Mesendoderm (in vitro differentiated cells): ENCODE measurements at regions not wholly inside any gene's neighbourhood (a gene's known extent, or its start where the extent isn't known, plus 50 kb on each side); places are given as distances from the start of the nearest gene placed in this dataset.

Source experiments
- DNase-seq: peaks from one replicate; pipeline ENCODE4 v3.0.0; 2013
- H2AK5ac ChIP-seq: 2 replicates; pipeline ENCODE4 v1.6.1; 2013; ENCODE audit warnings: low read length, inconsistent platforms
- H2BK120ac ChIP-seq: 2 replicates; pipeline ENCODE4 v1.6.1; 2013; ENCODE audit warnings: low read depth, mild to moderate bottlenecking, low read length, moderate library complexity, mixed read lengths
- H2BK15ac ChIP-seq: replicated peaks from 2 replicates; pipeline ENCODE4 v1.6.1; 2013; ENCODE audit warnings: low read depth, mild to moderate bottlenecking, moderate library complexity
- H2BK5ac ChIP-seq: 2 replicates; pipeline ENCODE4 v1.6.1; 2013; ENCODE audit warnings: low read length, inconsistent platforms
- H3K18ac ChIP-seq: 2 replicates; pipeline ENCODE4 v1.6.1; 2013; ENCODE audit warnings: mild to moderate bottlenecking, low read length, mixed read lengths
- H3K23ac ChIP-seq: one replicate; pipeline ENCODE4 v1.6.1; 2013; ENCODE audit warnings: low read length
- H3K27ac ChIP-seq: 2 replicates; pipeline ENCODE4 v1.5.1; 2013; ENCODE audit warnings: low read depth, mild to moderate bottlenecking, inconsistent platforms, low read length, moderate library complexity
- H3K27me3 ChIP-seq: 2 replicates; pipeline ENCODE4 v1.6.1; 2013; ENCODE audit warnings: low read length, control low read depth, mild to moderate bottlenecking, inconsistent platforms; ENCODE audit not compliant: insufficient read depth, poor library complexity
- H3K36me3 ChIP-seq: 2 replicates; pipeline ENCODE4 v1.6.1; 2013; ENCODE audit warnings: low read length, inconsistent platforms; ENCODE audit not compliant: control insufficient read depth, insufficient read depth
- H3K4ac ChIP-seq: one replicate; pipeline ENCODE4 v1.6.1; 2013; ENCODE audit warnings: low read depth, mild to moderate bottlenecking, low read length, moderate library complexity
- H3K4me1 ChIP-seq: 2 replicates; pipeline ENCODE4 v1.6.1; 2013; ENCODE audit warnings: low read depth, low read length, inconsistent platforms; ENCODE audit not compliant: control insufficient read depth
- H3K4me2 ChIP-seq: 2 replicates; pipeline ENCODE4 v1.6.1; 2013; ENCODE audit warnings: low read length
- H3K4me3 ChIP-seq: 2 replicates; pipeline ENCODE4 v1.5.1; 2013; ENCODE audit warnings: mild to moderate bottlenecking, low read length
- H3K56ac ChIP-seq: one replicate; pipeline ENCODE4 v1.6.1; 2013; ENCODE audit warnings: low read length
- H3K79me1 ChIP-seq: 2 replicates; pipeline ENCODE4 v1.6.1; 2013; ENCODE audit warnings: low read length, inconsistent platforms
- H3K79me2 ChIP-seq: 2 replicates; pipeline ENCODE4 v1.6.1; 2013; ENCODE audit warnings: mild to moderate bottlenecking, low read length; ENCODE audit not compliant: control insufficient read depth, insufficient read depth
- H3K9ac ChIP-seq: 2 replicates; pipeline ENCODE4 v1.6.1; 2013; ENCODE audit warnings: low read length, inconsistent platforms
- H4K5ac ChIP-seq: one replicate; pipeline ENCODE4 v1.6.1; 2013; ENCODE audit warnings: low read length
- H4K8ac ChIP-seq: one replicate; pipeline ENCODE4 v1.6.1; 2013; ENCODE audit warnings: low read depth, mild to moderate bottlenecking, control low read depth, low read length, moderate library complexity
- WGBS: extraction: QIAGEN DNeasy Blood & Tissue Kit; methylation state at CpG from one replicate; pipeline ENCODE4 v1.1.7; 2013; ENCODE audit warnings: low lambda C conversion rate, missing lambda C conversion rate; ENCODE audit not compliant: insufficient coverage; ENCODE audit errors: extremely low coverage; 5-methylcytosine and 5-hydroxymethylcytosine counted together

DNA sequence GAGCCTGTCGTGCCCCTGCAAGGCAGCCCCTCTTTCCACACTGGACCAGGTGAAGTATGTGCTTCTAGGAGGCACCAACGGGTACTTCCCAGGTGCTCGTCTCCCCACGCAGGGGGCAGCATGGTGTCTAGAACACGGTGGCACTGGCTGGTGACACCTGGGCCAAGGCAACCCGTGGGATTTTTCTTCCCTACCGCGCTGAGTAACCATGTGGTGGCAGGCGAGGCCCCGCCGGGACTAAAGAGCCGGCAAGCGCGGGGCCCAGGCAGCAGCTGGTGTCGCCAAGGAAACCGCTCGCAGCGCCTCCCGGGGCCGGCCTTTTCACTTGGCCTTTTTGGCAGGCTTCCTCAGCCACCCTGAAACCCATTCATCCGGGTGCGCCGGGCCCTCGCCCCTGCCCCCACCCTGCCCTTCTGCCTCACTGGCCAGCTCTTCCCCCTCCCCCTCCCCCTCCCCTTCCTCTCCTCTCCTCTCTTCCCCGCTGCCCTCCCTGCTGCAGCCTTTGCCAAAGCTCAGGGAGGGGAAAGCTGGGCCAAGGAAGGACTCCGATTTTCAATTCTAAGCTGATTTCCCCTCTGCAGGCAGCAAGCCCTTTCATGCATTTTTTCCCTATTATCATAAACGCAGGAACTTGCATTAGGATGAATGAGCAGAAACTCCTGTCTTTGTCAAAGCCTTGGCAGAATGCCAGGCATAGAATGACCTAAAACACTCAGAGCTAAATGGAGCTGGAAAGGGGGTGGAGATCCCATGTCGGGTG, 81.2 kb downstream of the IRF2BPL start:
- Histone ChIP-seq H2BK5ac (peak overlapping the region; percentile 63), H3K27me3 (no peaks in the 10 kb centered on the region), H2BK120ac (no peak overlapping the region), H4K5ac (no peak overlapping the region), H3K4me2 (peak overlapping the region; percentile 19), H3K27ac (peak overlapping the region; percentile 63), H3K79me2 (no peaks in the 10 kb centered on the region), H3K36me3 (no peaks in the 10 kb centered on the region), H2BK15ac (no peak overlapping the region), H3K79me1 (no peaks in the 10 kb centered on the region), H3K4me3 (no peak overlapping the region), H3K18ac (peak overlapping the region; percentile 19), H3K23ac (peak overlapping the region; percentile 81), H3K4me1 (peaks cover 12% of the 10 kb centered on the region), H3K56ac (peak overlapping the region; percentile 82), H3K9ac (peak overlapping the region; percentile 56), H2AK5ac (peak overlapping the region; percentile 59), H3K4ac (peak overlapping the region; percentile 8), H4K8ac (no peak overlapping the region)
- WGBS: no CpG with 5 or more reads among the region's 28 CpGs
- peak; percentile 96 for DNase-seq

DNA sequence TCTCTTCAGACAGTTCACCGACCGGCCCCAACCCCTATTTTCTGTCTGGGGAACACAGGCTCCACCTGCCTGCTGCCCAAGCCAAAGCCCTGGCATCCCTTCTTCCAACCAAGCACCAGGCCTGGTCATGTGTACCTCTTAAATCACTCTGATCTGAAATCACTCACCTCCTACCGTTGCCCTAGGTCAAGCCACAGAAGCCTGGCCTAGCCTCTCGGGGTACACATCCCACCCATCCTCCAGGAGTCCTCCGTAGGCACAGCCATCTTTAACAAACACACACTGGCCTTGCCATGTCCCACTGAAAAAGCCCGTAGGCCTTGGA, 81.8 kb downstream of the IRF2BPL start:
- Histone ChIP-seq H3K4me2 (no peak overlapping the region), H3K4me1 (peaks cover 12% of the 10 kb centered on the region), H3K79me1 (no peaks in the 10 kb centered on the region), H2BK5ac (peak overlapping the region; percentile 63), H3K23ac (peak overlapping the region; percentile 81), H2BK15ac (no peak overlapping the region), H3K9ac (peak overlapping the region; percentile 56), H3K27ac (peak overlapping the region; percentile 63), H4K5ac (no peak overlapping the region), H2BK120ac (no peak overlapping the region), H3K4me3 (no peak overlapping the region), H4K8ac (no peak overlapping the region), H3K56ac (peak overlapping the region; percentile 82), H2AK5ac (peak overlapping the region; percentile 74), H3K4ac (peak overlapping the region; percentile 8), H3K36me3 (no peaks in the 10 kb centered on the region), H3K27me3 (no peaks in the 10 kb centered on the region), H3K79me2 (no peaks in the 10 kb centered on the region), H3K18ac (no peak overlapping the region)
- no peak for DNase-seq
- no CpG with 5 or more reads among the region's 6 CpGs for WGBS

DNA sequence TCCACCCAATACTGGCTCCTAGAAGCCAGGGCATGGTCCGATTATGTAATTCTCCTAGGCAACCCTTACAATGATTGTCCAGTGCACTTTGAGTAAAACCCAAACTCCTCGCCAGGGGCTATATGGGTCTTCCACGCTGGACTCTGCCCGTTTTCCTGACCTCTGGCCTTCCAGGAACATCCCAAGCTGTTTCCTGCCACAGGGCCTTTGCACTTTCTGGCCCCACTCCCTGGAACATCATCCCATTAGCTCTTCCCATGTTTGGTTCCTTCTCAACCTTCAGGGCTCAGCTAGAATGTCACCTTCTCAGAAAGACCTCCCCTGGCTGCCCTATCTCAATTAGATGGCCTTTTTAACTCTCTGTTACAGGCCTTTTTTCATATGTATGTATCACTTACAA, 85.4 kb downstream of the IRF2BPL start:
- Histone ChIP-seq H3K27me3 (no peaks in the 10 kb centered on the region), H2BK120ac (no peak overlapping the region), H3K79me2 (no peaks in the 10 kb centered on the region), H3K23ac (no peak overlapping the region), H3K9ac (no peak overlapping the region), H3K56ac (no peak overlapping the region), H3K4ac (no peak overlapping the region), H3K36me3 (no peaks in the 10 kb centered on the region), H3K4me3 (no peak overlapping the region), H4K5ac (no peak overlapping the region), H2BK5ac (no peak overlapping the region), H2BK15ac (no peak overlapping the region), H2AK5ac (no peak overlapping the region), H3K27ac (no peak overlapping the region), H3K4me2 (no peak overlapping the region), H3K79me1 (no peaks in the 10 kb centered on the region), H3K18ac (no peak overlapping the region), H4K8ac (no peak overlapping the region), H3K4me1 (peaks cover 11% of the 10 kb centered on the region)
- WGBS: no CpG with 5 or more reads among the region's 4 CpGs
- DNase-seq: no peak

DNA sequence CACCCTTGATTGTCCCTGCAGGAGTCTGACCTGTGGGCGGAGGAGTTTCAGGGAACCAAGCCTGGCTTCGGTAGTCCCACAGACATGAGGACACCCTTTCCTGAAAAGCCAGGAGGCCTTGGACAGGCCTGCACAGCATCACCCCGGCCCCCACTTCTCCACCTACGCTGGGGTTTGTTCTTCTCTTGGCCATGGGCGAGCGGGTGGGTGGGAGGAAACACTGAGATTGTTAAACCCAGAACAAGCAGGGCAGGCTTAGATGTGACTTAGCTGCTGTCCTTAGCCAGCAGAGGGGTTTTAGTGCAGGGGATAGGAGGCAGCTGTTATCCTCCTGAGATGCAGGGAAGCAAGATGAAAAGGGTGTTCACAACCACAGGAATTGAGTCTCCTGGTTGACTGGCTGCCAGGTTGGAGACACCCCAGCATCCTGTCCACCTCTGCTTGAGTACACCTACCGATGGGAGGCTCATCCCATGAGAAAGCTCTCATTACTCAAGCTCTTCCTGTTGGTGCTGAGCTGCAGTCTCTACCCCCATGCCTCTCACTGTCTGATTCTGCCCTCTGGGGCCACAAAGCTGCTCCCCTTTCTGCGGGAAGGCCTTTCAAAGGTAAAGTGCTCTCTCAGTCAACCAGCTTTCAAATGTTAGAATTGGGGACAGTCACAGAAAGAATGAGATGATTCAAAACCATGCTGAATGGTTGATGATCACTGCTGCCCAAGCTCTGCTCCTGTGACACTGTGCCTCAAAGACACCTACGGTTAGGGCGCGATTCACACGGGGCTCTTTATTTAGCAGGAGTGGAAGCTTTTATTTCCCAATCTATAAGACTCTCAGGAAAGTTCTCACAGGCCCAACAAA, 86.3 kb downstream of the IRF2BPL start:
- Histone ChIP-seq H2BK5ac (no peak overlapping the region), H3K4me2 (no peak overlapping the region), H3K36me3 (no peaks in the 10 kb centered on the region), H2BK15ac (no peak overlapping the region), H3K27me3 (no peaks in the 10 kb centered on the region), H3K18ac (no peak overlapping the region), H3K4me1 (peaks cover 4% of the 10 kb centered on the region), H3K27ac (no peak overlapping the region), H4K8ac (no peak overlapping the region), H3K79me1 (no peaks in the 10 kb centered on the region), H3K79me2 (no peaks in the 10 kb centered on the region), H3K9ac (no peak overlapping the region), H2AK5ac (no peak overlapping the region), H4K5ac (no peak overlapping the region), H3K56ac (no peak overlapping the region), H2BK120ac (no peak overlapping the region), H3K4ac (no peak overlapping the region), H3K23ac (no peak overlapping the region), H3K4me3 (no peak overlapping the region)
- no CpG with 5 or more reads among the region's 12 CpGs for WGBS
- DNase-seq: no peak

DNA sequence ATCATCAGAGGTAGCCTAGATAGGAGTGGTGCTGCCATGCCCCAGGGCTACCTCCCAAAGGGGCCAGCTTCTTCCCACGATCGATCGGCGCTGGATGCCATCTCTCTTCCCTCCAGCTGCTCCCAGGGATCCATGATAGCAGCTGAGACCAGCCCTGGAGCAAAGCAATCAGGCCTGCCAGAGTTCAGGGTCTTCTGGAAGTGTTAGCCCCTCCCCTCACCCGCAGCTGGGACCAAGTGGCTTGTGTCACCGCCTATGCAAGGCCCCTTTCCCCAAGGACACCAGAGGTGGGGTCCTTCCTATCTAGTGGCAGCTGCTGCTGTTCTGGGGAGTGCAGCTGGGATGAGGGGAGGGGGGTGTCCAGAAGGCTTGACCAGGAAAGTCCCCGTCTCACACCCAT, 87.0 kb downstream of the IRF2BPL start:
- Histone ChIP-seq H3K27me3 (no peaks in the 10 kb centered on the region), H3K79me2 (no peaks in the 10 kb centered on the region), H3K9ac (no peak overlapping the region), H3K79me1 (no peaks in the 10 kb centered on the region), H2BK120ac (no peak overlapping the region), H3K18ac (no peak overlapping the region), H3K27ac (no peak overlapping the region), H3K23ac (no peak overlapping the region), H4K5ac (no peak overlapping the region), H2BK5ac (no peak overlapping the region), H2AK5ac (no peak overlapping the region), H3K36me3 (no peaks in the 10 kb centered on the region), H3K4ac (no peak overlapping the region), H2BK15ac (no peak overlapping the region), H4K8ac (no peak overlapping the region), H3K56ac (no peak overlapping the region), H3K4me2 (no peak overlapping the region), H3K4me1 (peaks cover 2% of the 10 kb centered on the region), H3K4me3 (no peak overlapping the region)
- DNase-seq: no peak
- WGBS: no CpG with 5 or more reads among the region's 7 CpGs
